ENCODE measurements at regions not wholly inside any gene's neighbourhood (a gene's known extent, or its start where the extent isn't known, plus 50 kb on each side); places are given as distances from the start of the nearest gene placed in this dataset.

- DNase-seq (ENCODE audit: low read depth) = no peak
Measured at GRCh38 chr9:89554307-89555035, 50.3 kb upstream of the GADD45G start.

GRCh38 chr9:89553451-89554010 lies 51.3 kb upstream of the GADD45G start:
- no peak for DNase-seq (ENCODE audit: low read depth)

GRCh38 chr9:89550346-89550927 lies 52.5 kb upstream of the SEMA4D start:
- DNase-seq (ENCODE audit: low read depth) = no peak

GRCh38 chr9:89549031-89549644 lies 51.2 kb upstream of the SEMA4D start:
- peak; percentile 42 for DNase-seq (ENCODE audit: low read depth)

- no peak for DNase-seq (ENCODE audit: low read depth)
Measured at GRCh38 chr9:89548071-89548638, 50.2 kb upstream of the SEMA4D start.
